RPMI8226 (cell line): ENCODE measurements at regions not wholly inside any gene's neighbourhood (a gene's known extent, or its start where the extent isn't known, plus 50 kb on each side); places are given as distances from the start of the nearest gene placed in this dataset.

ENCODE experiments used
- DNase-seq: peaks from one replicate; pipeline ENCODE4 v3.0.0-alpha.2; 2015

DNA sequence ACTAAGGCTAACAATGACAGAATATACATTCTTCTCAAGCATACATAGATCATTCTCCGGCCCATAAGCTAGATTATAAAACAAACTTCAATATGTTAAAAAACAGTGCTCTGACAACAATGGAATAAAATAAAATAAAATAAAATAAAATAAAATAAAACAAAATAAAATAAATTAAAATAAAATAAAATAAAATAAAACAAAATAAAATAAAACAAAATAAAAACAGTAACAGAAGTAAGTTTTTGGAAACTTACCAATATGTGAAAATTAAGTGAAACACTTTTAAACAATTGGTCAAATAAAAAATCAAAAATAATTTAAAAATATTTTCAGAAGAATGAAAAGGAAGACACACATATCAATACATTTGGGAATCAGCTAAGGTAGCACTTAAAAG lies 1785.8 kb upstream of the PCDH20 start:
- DNase-seq, result no peak

DNA sequence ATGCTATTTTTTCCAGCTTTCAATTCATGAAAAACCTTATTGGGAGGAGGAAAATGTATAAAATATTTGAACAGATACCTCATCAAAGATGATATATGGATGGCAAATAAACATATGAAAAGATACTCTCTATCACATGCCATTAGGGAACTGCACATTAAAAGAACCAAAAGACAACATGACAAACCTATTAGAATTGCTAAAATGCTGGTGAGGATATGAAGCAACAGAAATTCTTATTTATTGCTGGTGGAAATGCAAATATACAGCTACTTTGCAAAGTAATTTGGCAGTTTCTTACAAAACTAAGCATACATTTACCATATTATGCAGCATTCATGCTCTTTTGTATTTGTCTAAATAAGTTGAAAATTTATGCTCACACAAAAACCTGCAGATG lies 1783.9 kb upstream of the PCDH20 start:
- no peak for DNase-seq

GRCh38 chr13:63198071-63198470 lies 1782.4 kb upstream of the PCDH20 start:
- no peak for DNase-seq

GRCh38 chr13:63195726-63196125 lies 1780.1 kb upstream of the PCDH20 start:
- no peak for DNase-seq

DNA sequence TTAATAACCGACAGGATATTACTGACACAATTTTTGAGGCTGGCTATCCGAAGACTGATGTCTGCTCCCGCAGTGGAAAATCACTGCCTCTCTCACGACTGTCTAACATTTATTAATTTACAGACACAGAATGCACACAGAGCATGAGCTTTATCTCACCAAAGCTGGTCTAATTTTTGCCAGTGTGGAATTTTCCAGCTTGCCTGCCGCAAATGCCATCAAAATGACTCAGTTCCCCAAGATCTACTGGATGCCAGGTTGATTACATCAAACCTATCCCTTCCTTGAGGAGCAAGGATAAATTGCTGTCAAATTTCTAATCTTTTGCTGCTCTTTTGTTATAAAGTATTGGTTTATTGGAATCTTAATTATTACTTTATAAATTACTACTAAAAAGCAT lies 1775.1 kb upstream of the PCDH20 start:
- DNase-seq, result no peak

DNA sequence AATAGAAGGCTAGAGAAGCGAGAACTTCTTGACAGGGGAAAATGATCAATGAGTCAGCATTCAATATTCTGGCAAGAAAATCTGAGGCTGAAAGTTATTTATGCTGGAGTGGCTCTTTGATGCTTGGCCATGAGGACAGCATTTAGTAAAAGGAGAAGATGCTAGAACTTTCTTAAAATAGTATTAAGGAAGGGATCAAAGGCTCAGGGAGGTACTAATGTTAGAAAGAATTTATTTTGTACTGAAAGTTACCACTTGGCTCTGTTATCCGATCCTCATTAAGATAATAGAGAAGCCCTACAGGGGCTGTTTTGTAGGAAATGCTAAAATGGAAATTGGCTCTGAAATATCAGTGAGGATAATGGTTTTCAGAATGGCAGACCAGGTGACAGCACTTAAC lies 1774.6 kb upstream of the PCDH20 start:
- no peak for DNase-seq

DNA sequence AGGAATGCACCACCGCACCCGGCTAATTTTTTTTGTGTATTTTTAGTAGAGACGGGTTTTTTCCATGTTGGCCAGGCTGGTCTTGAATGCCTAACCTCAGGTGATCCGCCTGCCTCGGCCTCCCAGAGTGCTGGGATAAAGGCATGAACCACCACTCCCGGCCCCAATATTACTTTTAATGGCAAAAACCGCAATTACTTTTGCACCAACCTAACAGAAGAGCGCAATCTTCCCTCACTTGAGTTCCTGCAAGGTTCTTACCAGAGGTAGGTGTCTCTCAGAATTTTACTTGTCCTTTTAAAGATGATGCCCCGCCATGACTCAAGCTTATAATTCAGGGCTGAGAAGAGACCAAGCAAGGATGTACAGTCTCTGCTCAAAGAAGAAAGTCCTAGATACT lies 1774.1 kb upstream of the PCDH20 start:
- no peak for DNase-seq

DNA sequence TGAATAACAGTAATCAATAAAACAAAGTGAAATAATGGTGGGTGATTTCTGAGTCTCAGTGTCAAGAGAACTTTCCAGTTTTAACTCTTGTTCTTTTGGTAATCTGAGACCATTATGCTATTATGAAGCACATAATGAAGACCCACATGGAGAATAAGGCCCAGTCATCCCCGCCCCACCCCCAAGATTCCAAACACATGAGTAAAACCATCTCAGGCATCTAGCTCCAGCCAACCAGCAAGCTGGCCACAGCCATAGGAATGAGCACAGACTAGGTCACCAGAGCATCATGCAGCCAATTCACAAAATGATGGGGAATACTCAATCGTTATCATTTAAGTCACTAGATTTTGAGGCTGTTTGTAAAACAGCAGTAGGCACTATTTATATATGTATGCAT lies 1769.0 kb upstream of the PCDH20 start:
- DNase-seq, result no peak

GRCh38 chr13:63175536-63175935 lies 1759.9 kb upstream of the PCDH20 start:
- DNase-seq, result no peak

- no peak for DNase-seq
These were observed 1752.2 kb upstream of the PCDH20 start for GRCh38 chr13:63167699-63168337.

DNA sequence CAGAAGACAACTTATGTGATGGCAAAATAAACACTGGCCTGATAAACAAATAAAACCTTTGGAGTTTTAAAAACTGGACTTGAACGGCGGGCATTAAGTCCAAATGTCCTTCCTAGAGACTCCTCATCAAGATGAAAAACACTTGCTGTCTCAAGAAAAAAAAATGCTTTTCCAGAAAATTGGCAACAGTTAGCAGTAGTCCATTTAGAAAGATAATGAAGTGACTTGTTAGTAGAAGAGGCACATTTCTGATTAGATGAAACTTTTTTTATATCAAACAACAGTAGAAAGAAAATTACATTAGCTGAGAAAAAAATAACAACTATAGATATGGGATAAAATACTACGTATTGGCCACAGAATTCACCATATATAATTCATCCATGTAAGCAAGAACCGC lies 1750.7 kb upstream of the PCDH20 start:
- no peak for DNase-seq

- DNase-seq, result no peak
These were observed 1748.3 kb upstream of the PCDH20 start for GRCh38 chr13:63163903-63164302.

DNA sequence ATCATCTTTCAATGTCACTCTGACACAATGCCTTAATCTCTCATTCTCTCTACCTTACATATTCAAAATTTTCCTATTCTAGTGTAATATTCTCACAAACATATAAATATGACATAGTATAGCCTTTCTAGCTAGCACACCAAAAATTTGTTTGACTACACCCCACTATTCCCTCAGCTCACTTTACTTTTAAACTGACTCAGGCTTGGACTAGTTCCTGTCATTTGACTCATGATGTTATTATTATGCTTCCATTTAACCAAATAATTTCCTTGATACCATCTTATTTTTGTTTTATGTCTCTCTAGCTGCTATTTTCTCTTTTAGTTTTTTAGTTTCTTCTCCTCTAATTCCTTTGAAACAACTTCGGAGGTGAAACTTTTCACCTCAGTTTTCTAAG lies 1745.6 kb upstream of the PCDH20 start:
- DNase-seq, result no peak

DNA sequence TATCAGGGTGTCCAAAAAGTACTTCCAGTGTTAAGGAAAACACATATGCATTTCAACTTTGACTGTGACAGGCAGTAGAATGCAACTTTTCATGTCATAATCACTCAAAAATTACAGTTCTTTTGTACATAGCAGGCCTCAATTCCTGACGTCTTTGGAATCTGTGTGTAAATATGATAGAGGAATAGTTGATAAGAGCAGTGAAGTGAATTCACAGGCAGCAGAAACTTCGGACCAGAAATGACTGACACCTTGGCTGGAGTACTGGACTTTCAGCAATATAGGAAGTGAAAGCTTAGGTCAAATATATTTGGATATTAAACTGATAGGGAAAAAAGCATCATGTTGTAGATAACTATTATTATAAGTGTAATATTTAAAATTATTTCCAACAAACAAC lies 1741.2 kb upstream of the PCDH20 start:
- DNase-seq, result no peak

- no peak for DNase-seq
These were observed 1733.7 kb upstream of the PCDH20 start for GRCh38 chr13:63149375-63149774.

GRCh38 chr13:63139277-63139676 lies 1723.6 kb upstream of the PCDH20 start:
- no peak for DNase-seq

DNA sequence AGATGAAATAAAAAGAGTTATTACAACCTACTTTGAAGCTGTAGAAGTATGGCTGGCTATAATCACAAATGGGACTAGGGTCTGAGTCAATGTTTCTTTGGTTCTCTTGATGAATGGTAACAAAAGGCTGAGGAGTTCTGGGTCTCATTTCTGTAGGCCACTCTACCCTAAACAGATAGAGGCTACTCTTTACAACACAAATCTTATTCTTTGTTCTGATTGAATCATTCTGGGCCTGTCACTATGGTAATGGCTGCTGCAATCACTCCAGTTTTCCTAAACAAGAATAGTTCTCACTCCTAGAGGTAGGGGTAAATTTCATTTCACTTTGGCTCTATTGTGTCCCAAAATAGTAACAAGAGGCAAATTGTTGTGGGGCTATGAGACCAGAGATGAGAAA lies 1714.3 kb upstream of the PCDH20 start:
- DNase-seq, result no peak

DNA sequence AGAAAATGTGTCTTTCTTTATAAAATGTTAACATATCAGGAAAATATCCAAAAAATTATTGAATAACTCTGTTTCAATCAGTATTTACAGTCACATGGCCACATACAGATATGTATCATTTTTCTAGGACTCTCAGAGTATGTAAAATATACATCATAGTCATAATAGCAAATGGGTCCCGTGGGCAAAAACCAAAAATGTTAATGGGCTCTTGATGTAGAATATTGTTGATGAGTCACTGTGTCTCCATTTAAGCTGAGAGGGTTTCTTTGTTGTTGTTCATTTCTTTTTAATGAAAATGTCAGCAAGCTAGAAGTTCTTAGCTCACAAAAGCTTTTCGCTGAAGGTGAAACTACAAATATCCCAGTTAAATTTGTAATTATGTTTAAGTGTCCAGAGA lies 1713.1 kb upstream of the PCDH20 start:
- no peak for DNase-seq

DNA sequence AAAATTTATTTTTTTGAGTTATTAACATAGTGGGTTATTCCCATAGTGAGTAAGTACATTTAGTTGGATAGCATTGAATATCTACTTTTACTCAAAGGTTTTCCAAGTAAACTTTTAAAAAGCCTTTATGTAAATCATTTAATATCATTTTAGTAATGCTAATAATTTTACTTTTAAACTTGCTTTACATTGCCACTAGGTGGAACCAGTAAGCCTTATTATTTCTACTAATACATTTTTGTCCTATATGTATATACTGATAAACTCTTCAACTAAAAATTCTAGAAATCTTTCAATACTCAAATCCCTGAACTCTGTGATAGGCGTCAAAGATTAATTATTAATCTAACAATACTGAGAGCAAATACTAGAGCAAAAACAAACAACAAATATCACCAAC lies 1709.2 kb upstream of the PCDH20 start:
- DNase-seq, result no peak

DNA sequence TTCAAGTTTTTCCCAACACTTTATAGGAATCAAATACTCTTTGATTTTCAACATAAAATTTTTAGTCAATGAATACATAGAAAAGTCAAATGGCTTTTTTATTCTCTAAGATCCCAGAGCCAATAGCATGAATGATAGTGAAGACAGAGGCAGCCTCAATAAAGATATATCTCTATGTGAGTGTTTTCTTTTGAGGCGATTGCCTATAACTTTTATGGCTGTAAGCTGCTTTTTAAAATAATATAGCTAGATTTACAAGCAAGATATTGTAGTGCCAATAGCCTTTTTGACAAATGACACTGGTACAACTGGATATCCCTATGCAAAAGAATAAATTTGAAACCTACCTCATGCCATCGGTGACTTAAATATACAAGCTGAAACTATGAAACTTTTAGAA lies 1705.2 kb upstream of the PCDH20 start:
- DNase-seq, result no peak

DNA sequence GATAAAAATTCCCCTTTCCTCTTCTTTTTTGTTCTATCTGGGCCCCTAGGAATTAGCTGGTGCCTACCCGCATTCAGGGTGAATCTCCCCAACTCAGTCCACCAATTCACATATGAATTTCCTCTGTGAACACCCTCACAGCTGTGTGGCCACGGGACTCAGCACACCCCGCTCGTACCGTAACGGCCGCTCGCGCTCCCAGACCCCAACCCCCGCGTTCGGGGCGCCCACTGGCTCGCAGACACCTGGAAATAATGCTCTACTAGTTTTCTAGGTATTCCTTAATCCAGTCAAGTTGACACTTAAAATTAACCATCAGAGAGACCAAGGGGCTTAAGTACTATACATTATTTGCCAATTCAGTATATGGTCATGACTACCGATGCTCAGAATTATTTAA lies 1702.1 kb upstream of the PCDH20 start:
- no peak for DNase-seq

- DNase-seq, result no peak
These were observed 1697.2 kb upstream of the PCDH20 start for GRCh38 chr13:63112799-63113395.

DNA sequence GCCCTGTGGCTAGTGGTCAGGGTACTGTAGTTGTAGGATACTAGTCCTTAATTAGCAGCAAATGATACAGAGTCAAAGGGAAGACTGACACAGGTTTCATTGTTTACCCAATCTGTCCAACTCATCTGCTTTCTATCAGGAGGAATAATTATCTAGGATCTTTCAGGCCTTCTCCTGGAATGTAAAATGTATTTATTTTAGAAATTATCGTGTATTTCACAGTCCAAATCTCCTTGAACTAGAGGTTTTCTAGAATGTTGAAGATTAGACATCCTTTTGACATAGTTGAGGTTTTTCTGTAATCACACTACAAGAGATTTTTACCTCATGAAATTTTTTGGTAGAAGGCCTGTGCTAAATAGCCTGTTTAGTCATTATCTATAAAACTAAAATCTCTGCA lies 1694.8 kb upstream of the PCDH20 start:
- no peak for DNase-seq

GRCh38 chr13:63107179-63107943 lies 1691.7 kb upstream of the PCDH20 start:
- DNase-seq, result no peak

DNA sequence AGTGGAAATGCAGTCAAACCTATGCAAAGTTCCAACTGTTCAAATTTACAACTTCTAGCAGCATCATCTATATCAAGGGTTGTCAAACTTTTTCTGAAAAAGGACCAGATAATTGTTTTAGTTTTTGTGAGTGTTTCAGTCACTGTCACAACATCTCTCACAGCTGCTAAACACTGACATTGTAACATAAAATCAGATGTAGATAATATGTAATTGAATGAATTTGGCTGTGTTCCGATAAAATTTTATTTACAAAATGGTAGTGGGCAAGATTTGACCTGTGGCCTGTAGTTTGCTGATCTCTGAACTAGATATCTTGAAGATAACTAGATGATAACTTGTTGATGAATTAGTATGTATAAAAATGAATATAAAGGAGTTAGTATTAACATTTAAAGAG lies 1679.1 kb upstream of the PCDH20 start:
- no peak for DNase-seq
